GM23248 (cell line): ENCODE measurements at regions not wholly inside any gene's neighbourhood (a gene's known extent, or its start where the extent isn't known, plus 50 kb on each side); places are given as distances from the start of the nearest gene placed in this dataset.
A peak's percentile ranks its signal among the peaks of the same experiment; 100 is the strongest.

Experiments
- DNase-seq: peaks from one replicate; pipeline ENCODE4 v3.0.0-alpha.2; 2015
- H2AFZ ChIP-seq: fragments of 200-600 bp; sonication (generic); 2 replicates; pipeline ENCODE4 v1.6.1; 2016; ENCODE audit warnings: antibody characterized with exemption
- H3F3A ChIP-seq: fragments of 200-600 bp; sonication (generic); 2 replicates; pipeline ENCODE4 v1.6.1; 2016; ENCODE audit warnings: mild to moderate bottlenecking, antibody characterized with exemption, mixed run types; ENCODE audit not compliant: insufficient read depth
- H3K27ac ChIP-seq: fragments of 200-600 bp; sonication (generic); 2 replicates; pipeline ENCODE4 v1.5.1; 2016; ENCODE audit warnings: mild to moderate bottlenecking
- H3K27me3 ChIP-seq: fragments of 200-600 bp; sonication (generic); replicated peaks from 2 replicates; pipeline ENCODE4 v1.6.1; 2016; ENCODE audit warnings: mild to moderate bottlenecking; ENCODE audit not compliant: insufficient read depth
- H3K36me3 ChIP-seq: fragments of 200-600 bp; sonication (generic); 2 replicates; pipeline ENCODE4 v1.6.1; 2016; ENCODE audit warnings: low read depth, mild to moderate bottlenecking
- H3K4me1 ChIP-seq: fragments of 200-600 bp; sonication (generic); 2 replicates; pipeline ENCODE4 v1.6.1; 2016; ENCODE audit warnings: mild to moderate bottlenecking; ENCODE audit not compliant: insufficient read depth
- H3K4me2 ChIP-seq: fragments of 200-600 bp; sonication (generic); one replicate; pipeline ENCODE4 v1.6.1; 2016; ENCODE audit warnings: mild to moderate bottlenecking; ENCODE audit not compliant: unreplicated experiment
- H3K4me3 ChIP-seq: fragments of 200-600 bp; sonication (generic); 2 replicates; pipeline ENCODE4 v1.5.1; 2016; ENCODE audit warnings: mild to moderate bottlenecking
- H3K79me2 ChIP-seq: fragments of 200-600 bp; sonication (generic); 2 replicates; pipeline ENCODE4 v1.6.1; 2016; ENCODE audit warnings: mild to moderate bottlenecking; ENCODE audit not compliant: insufficient read depth
- H3K9ac ChIP-seq: fragments of 200-600 bp; sonication (generic); 2 replicates; pipeline ENCODE4 v1.6.1; 2016; ENCODE audit warnings: mild to moderate bottlenecking
- H3K9me2 ChIP-seq: fragments of 200-600 bp; sonication (generic); 2 replicates; pipeline ENCODE4 v1.6.1; 2016; ENCODE audit warnings: mixed run types, mild to moderate bottlenecking, moderate library complexity; ENCODE audit not compliant: insufficient read depth
- H3K9me3 ChIP-seq: fragments of 200-600 bp; sonication (generic); one replicate; pipeline ENCODE4 v1.6.1; 2017; ENCODE audit warnings: low read depth
- H4K20me1 ChIP-seq: fragments of 200-600 bp; sonication (generic); 2 replicates; pipeline ENCODE4 v1.6.0; 2016; ENCODE audit not compliant: insufficient read depth
- EZH2 ChIP-seq: fragments of 200-600 bp; sonication (generic); IDR thresholded peaks from 2 replicates; pipeline ENCODE4 v1.6.1; 2018; ENCODE audit warnings: antibody characterized with exemption, mild to moderate bottlenecking; ENCODE audit not compliant: insufficient read depth, poor library complexity, severe bottlenecking
- EZH2phosphoT487 ChIP-seq: fragments of 200-600 bp; sonication (generic); IDR thresholded peaks from 2 replicates; pipeline ENCODE4 v1.6.1; 2018; ENCODE audit warnings: antibody characterized with exemption, moderate library complexity, mild to moderate bottlenecking, low read depth; ENCODE audit not compliant: insufficient read depth
- WGBS, 2 experiments: methylation state at CpG; one replicate each; pipeline ENCODE4 v1.1.6; 2015 to 2017; ENCODE audit warnings: low lambda C conversion rate in 2 of 2, low coverage in 1 of 2; ENCODE audit errors: missing lambda C conversion rate in 2 of 2; 5-methylcytosine and 5-hydroxymethylcytosine counted together
- in situ Hi-C: fragments of 300-500 bp; cut with MboI; formaldehyde crosslinking; loops from 2 replicates; pipeline ENCODE4 v1.15.0; 2020

- H4K20me1 ChIP-seq = no peaks in the 10 kb centered on the region
- no peak overlapping the region for H3K27ac ChIP-seq
- no peak overlapping the region for H2AFZ ChIP-seq
- H3K36me3 ChIP-seq = no peaks in the 10 kb centered on the region
- no peak overlapping the region for H3K9ac ChIP-seq
- no peaks in the 10 kb centered on the region for H3K27me3 ChIP-seq
- no peak overlapping the region for H3K4me3 ChIP-seq
- no peaks in the 10 kb centered on the region for H3K79me2 ChIP-seq
- H3K9me3 ChIP-seq = no peaks in the 10 kb centered on the region
- no peaks in the 10 kb centered on the region for H3F3A ChIP-seq
- H3K4me1 ChIP-seq = no peaks in the 10 kb centered on the region
- in situ Hi-C loops = no loop called here
- TF ChIP-seq EZH2phosphoT487 = no peak
- no peak for TF ChIP-seq EZH2
- DNase-seq = no peak
- 17 to 20% methylated on average over 1 of the region's 1 CpG for WGBS, 2 experiments
- H3K4me2 ChIP-seq = no peak overlapping the region
- no peaks in the 10 kb centered on the region for H3K9me2 ChIP-seq
Measured at GRCh38 chr12:81958406-81958805, 199.3 kb upstream of the PPFIA2 start.

- H3K36me3 ChIP-seq = no peaks in the 10 kb centered on the region
- H3K27me3 ChIP-seq = no peaks in the 10 kb centered on the region
- H3K4me2 ChIP-seq = no peak overlapping the region
- H3K9ac ChIP-seq = no peak overlapping the region
- H3K4me3 ChIP-seq = no peak overlapping the region
- H4K20me1 ChIP-seq = no peaks in the 10 kb centered on the region
- TF ChIP-seq EZH2phosphoT487 (no peak), EZH2 (no peak)
- no peak overlapping the region for H3K27ac ChIP-seq
- H3K9me2 ChIP-seq = no peaks in the 10 kb centered on the region
- no peaks in the 10 kb centered on the region for H3K9me3 ChIP-seq
- no peak overlapping the region for H2AFZ ChIP-seq
- in situ Hi-C loops = no loop called here
- no peak for DNase-seq
- no peaks in the 10 kb centered on the region for H3K79me2 ChIP-seq
- H3F3A ChIP-seq = no peaks in the 10 kb centered on the region
- H3K4me1 ChIP-seq = no peaks in the 10 kb centered on the region
Measured at GRCh38 chr12:81957631-81958030, 198.5 kb upstream of the PPFIA2 start.

- no peaks in the 10 kb centered on the region for H3K9me2 ChIP-seq
Measured at GRCh38 chr12:81956468-81956860, 197.3 kb upstream of the PPFIA2 start.

GRCh38 chr12:81953541-81953940 is 194.4 kb upstream of the PPFIA2 start:
- Histone ChIP-seq H3K36me3 (no peaks in the 10 kb centered on the region), H3K4me2 (no peak overlapping the region), H3K9ac (no peak overlapping the region), H4K20me1 (no peaks in the 10 kb centered on the region), H3K4me3 (no peak overlapping the region), H3K79me2 (no peaks in the 10 kb centered on the region), H3K27ac (no peak overlapping the region), H3K9me3 (no peaks in the 10 kb centered on the region), H3F3A (no peaks in the 10 kb centered on the region), H2AFZ (no peak overlapping the region), H3K9me2 (no peaks in the 10 kb centered on the region), H3K27me3 (no peaks in the 10 kb centered on the region), H3K4me1 (no peaks in the 10 kb centered on the region)
- 9 to 15% methylated on average over 2 of the region's 2 CpGs for WGBS, 2 experiments
- in situ Hi-C loops = no loop called here
- TF ChIP-seq EZH2 (no peak), EZH2phosphoT487 (no peak)
- peak; percentile 13 for DNase-seq

More at GRCh38 chr12:81956468-81956860, 197.3 kb upstream of the PPFIA2 start:
- Histone ChIP-seq H2AFZ (no peak overlapping the region), H3K4me1 (no peaks in the 10 kb centered on the region), H3F3A (no peaks in the 10 kb centered on the region), H4K20me1 (no peaks in the 10 kb centered on the region), H3K27me3 (no peaks in the 10 kb centered on the region), H3K36me3 (no peaks in the 10 kb centered on the region), H3K4me3 (no peak overlapping the region), H3K9ac (no peak overlapping the region), H3K79me2 (no peaks in the 10 kb centered on the region), H3K4me2 (no peak overlapping the region), H3K9me3 (no peaks in the 10 kb centered on the region), H3K27ac (no peak overlapping the region)
- TF ChIP-seq EZH2 = no peak
- no peak for TF ChIP-seq EZH2phosphoT487
- WGBS, 2 experiments = 85% methylated on average over 1 of the region's 1 CpG
- DNase-seq = no peak
- in situ Hi-C loops = no loop called here

- in situ Hi-C loops = no loop called here
Measured at GRCh38 chr12:81950871-81951270, 191.7 kb upstream of the PPFIA2 start.

More at GRCh38 chr12:81950871-81951270, 191.7 kb upstream of the PPFIA2 start:
- H3K9me2 ChIP-seq = no peaks in the 10 kb centered on the region
- H3K79me2 ChIP-seq = no peaks in the 10 kb centered on the region
- no peak overlapping the region for H2AFZ ChIP-seq
- H3K9ac ChIP-seq = no peak overlapping the region
- no peak for TF ChIP-seq EZH2
- no peak for TF ChIP-seq EZH2phosphoT487
- no peak overlapping the region for H3K4me2 ChIP-seq
- no peak overlapping the region for H3K4me3 ChIP-seq
- DNase-seq = no peak
- WGBS, 2 experiments = 70 to 76% methylated on average over 3 of the region's 3 CpGs
- H3K27ac ChIP-seq = no peak overlapping the region
- H3K4me1 ChIP-seq = no peaks in the 10 kb centered on the region
- H3K36me3 ChIP-seq = no peaks in the 10 kb centered on the region
- no peaks in the 10 kb centered on the region for H3K27me3 ChIP-seq
- no peaks in the 10 kb centered on the region for H4K20me1 ChIP-seq
- H3F3A ChIP-seq = no peaks in the 10 kb centered on the region
- no peaks in the 10 kb centered on the region for H3K9me3 ChIP-seq
